K562 (cell line): ENCODE measurements at regions not wholly inside any gene's neighbourhood (a gene's known extent, or its start where the extent isn't known, plus 50 kb on each side); places are given as distances from the start of the nearest gene placed in this dataset.

ENCODE experiments used
- CTCF ChIP-seq, 3 experiments: IDR thresholded peaks in 2 of 3; conservative IDR thresholded peaks in 1 of 3; 2 replicates each; pipeline ENCODE4 v1.5.1; 2011 to 2012; ENCODE audit warnings: low read length in 3 of 3, mild to moderate bottlenecking in 3 of 3, control low read depth in 2 of 3, improper control_type of control experiment in 1 of 3, inconsistent platforms in 1 of 3, low read depth in 1 of 3, mixed read lengths in 1 of 3, moderate library complexity in 1 of 3; ENCODE audit not compliant: insufficient read depth in 2 of 3
- FOXJ3 ChIP-seq: sonication (generic); formaldehyde crosslinking; IDR thresholded peaks from 2 replicates; pipeline ENCODE4 v1.4.0; 2020; ENCODE audit warnings: mild to moderate bottlenecking, missing genetic modification reagents
- KAT8 ChIP-seq: fragments of 450-650 bp; IDR thresholded peaks from 2 replicates; pipeline ENCODE4 v1.6.1; 2016; ENCODE audit warnings: low read depth, mild to moderate bottlenecking
- KDM1A ChIP-seq, 2 experiments: fragments of 450-650 bp; IDR thresholded peaks; 2 replicates each; pipeline ENCODE4 v1.6.1; 2016; ENCODE audit warnings: mild to moderate bottlenecking in 2 of 2
- MYNN ChIP-seq, 2 experiments: sonication (generic); formaldehyde crosslinking in 1 of 2; IDR thresholded peaks; 2 replicates each; pipeline versions ENCODE4 v1.5.0 to v1.6.1; 2016 to 2020; ENCODE audit warnings: antibody characterized with exemption in 1 of 2, missing genetic modification reagents in 1 of 2
- NCOA4 ChIP-seq: fragments of 450-650 bp; IDR thresholded peaks from 2 replicates; pipeline ENCODE4 v1.6.1; 2018; ENCODE audit warnings: mild to moderate bottlenecking; ENCODE audit not compliant: partially characterized antibody
- RBBP5 ChIP-seq: fragments of 200-600 bp; sonication (generic); IDR thresholded peaks from 2 replicates; pipeline ENCODE4 v1.6.1; 2012; ENCODE audit warnings: borderline replicate concordance, mild to moderate bottlenecking, low read length, control low read depth, inconsistent platforms; ENCODE audit not compliant: insufficient read depth, poor library complexity, severe bottlenecking
- RBM22 ChIP-seq: fragments of 200-400 bp; formaldehyde crosslinking; IDR thresholded peaks from 2 replicates; pipeline ENCODE4 v1.6.1; 2018; ENCODE audit warnings: low read length, low read depth; ENCODE audit not compliant: poor library complexity, severe bottlenecking
- SP2 ChIP-seq: IDR thresholded peaks from 2 replicates; pipeline ENCODE4 v1.6.1; 2011; ENCODE audit warnings: mild to moderate bottlenecking, low read depth, low read length, moderate library complexity; ENCODE audit not compliant: poor library complexity, severe bottlenecking; ENCODE audit errors: extremely low read depth

DNA sequence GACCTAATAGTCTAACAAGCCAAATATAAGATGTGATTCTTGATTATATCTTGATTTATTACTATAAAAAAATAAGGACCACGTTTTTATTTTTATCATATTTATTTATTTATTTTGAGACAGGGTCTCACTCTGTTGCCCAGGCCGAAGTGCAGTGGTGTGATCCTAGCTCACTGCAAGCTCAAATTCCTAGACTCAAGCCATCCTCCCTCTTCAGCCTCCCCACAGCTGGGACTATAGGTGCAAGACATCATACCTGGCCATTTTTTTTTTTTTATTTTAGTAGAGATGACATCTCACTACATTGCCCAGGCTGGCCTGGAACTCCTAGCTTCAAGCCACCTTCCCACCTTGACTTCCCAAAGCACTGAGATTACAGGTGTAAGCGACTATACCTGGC, 61.0 kb upstream of the LARP1 start:
- TF ChIP-seq FOXJ3 (CRISPR knock-in tag) (no peak), CTCF (IDR thresholded peaks at IDR 0.05 in 2 of 3, conservative IDR thresholded peaks at IDR 0.05 in 1 of 3; ENCODE audit: insufficient read depth in 2 of 3, low read depth in 1 of 3, low read length in 3 of 3) (no peak), KAT8 (no peak), RBBP5 (no peak), NCOA4 (no peak), MYNN (IDR thresholded peaks at IDR 0.05) (no peak), MYNN (CRISPR knock-in tag; IDR thresholded peaks at IDR 0.05) (no peak), RBM22 (no peak), KDM1A (IDR thresholded peaks at IDR 0.05) (no peak), SP2 (no peak)
